ENCODE measurements at regions not wholly inside any gene's neighbourhood (a gene's known extent, or its start where the extent isn't known, plus 50 kb on each side); places are given as distances from the start of the nearest gene placed in this dataset.

- TF ChIP-seq CTCF (optimal IDR thresholded peaks at IDR 0.05 in 1 of 3, IDR thresholded peaks at IDR 0.05 in 1 of 3, conservative IDR thresholded peaks at IDR 0.05 in 1 of 3; ENCODE audit: extremely low read depth in 1 of 3, insufficient read depth in 2 of 3, low read length in 3 of 3) = no peak
- TF ChIP-seq EZH2 (IDR thresholded peaks at IDR 0.05; ENCODE audit: low read length) = no peak
Measured at GRCh38 chr13:74278901-74279300, 144.7 kb upstream of the KLF12 start.
